ENCODE measurements at regions not wholly inside any gene's neighbourhood (a gene's known extent, or its start where the extent isn't known, plus 50 kb on each side); places are given as distances from the start of the nearest gene placed in this dataset.

DNA sequence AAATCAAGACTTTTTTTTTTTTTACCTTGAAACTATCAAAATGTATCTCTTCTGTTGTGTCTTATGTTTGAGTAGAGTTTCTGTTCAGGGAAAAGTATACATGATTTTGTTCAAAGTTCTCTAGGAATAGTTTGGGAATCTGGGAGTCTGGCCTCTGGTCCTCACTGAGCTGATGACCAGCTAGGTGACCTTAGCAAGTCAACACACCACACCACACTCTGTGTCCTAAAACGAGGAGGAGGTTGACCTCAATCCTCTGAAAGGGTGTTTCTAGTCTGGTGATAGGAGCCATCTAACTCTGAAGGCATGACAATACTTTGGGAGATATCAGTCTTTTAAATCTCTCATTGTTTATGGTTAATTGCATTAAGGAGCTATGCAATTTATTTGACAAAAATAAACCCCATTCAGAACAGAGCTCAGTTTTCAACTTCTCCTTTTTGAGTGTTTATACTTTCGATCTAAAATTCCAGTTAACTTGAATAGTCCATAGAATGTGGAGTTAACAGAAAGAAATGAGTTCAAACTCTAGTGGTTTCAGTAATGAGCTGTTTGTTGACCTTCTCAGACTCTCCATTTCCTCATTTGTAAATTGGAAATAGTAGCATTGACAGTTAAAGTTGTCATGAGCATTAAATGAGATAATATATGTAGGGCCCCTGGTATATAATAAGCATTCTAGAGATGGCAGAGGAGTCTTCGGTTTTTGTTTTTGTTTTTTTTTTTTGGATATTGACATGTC is 112.2 kb upstream of the LRRN1 start:
- ATAC-seq, result no peak
- TF ChIP-seq, protein P1, sequence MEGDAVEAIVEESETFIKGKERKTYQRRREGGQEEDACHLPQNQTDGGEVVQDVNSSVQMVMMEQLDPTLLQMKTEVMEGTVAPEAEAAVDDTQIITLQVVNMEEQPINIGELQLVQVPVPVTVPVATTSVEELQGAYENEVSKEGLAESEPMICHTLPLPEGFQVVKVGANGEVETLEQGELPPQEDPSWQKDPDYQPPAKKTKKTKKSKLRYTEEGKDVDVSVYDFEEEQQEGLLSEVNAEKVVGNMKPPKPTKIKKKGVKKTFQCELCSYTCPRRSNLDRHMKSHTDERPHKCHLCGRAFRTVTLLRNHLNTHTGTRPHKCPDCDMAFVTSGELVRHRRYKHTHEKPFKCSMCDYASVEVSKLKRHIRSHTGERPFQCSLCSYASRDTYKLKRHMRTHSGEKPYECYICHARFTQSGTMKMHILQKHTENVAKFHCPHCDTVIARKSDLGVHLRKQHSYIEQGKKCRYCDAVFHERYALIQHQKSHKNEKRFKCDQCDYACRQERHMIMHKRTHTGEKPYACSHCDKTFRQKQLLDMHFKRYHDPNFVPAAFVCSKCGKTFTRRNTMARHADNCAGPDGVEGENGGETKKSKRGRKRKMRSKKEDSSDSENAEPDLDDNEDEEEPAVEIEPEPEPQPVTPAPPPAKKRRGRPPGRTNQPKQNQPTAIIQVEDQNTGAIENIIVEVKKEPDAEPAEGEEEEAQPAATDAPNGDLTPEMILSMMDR (IDR thresholded peaks at IDR 0.05), result no peak

DNA sequence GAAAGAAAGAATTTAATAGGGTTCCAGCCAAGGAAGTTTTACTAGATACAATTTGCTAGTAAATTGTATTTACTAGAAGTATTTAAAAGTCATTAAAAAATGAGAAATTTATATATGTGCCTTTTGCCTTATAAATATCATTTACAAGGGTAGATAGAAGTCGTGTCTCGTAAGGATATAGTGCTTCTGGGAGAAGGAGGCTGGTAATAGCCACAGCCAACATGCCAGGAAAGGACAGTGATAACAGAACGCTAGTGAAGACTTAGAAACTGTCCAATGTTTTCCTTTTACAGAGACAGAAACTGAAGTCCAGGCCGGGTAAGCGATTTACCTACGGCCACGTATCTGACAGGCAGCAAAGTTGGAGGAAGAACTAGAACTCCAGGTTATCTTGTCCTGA is 113.5 kb upstream of the LRRN1 start:
- TF ChIP-seq, protein P1 (IDR thresholded peaks at IDR 0.05), result no peak
- 57 to 68% methylated on average over 7 of the region's 7 CpGs for WGBS, 2 donors
- intact Hi-C loops (cut with DNase I), result no loop called here
- DNase-seq (no peak), ATAC-seq (no peak)
- Histone ChIP-seq H3K9me3 (peaks cover 0 to 3% (median 0%) of the 10 kb centered on the region in 11 donors), H3K36me3 (no peaks in the 10 kb centered on the region), H3K27ac (no peak overlapping the region), H3K4me3 (no peak overlapping the region), H3K4me1 (no peaks in the 10 kb centered on the region), H3K27me3 (peaks cover 0 to 4% (median 0%) of the 10 kb centered on the region in 7 donors)

More for the DNA sequence above, 112.2 kb upstream of the LRRN1 start:
- H3K27me3 ChIP-seq, result no peaks in the 10 kb centered on the region
- H3K4me3 ChIP-seq, result no peak overlapping the region
- H3K36me3 ChIP-seq, result no peaks in the 10 kb centered on the region
- no peaks in the 10 kb centered on the region for H3K4me1 ChIP-seq
- H3K9me3 ChIP-seq, result no peaks in the 10 kb centered on the region
- intact Hi-C loops (cut with DNase I), result no loop called here
- 67 to 68% methylated on average over 3 of the region's 3 CpGs for WGBS, 2 donors
- DNase-seq, result no peak
- no peak overlapping the region for H3K27ac ChIP-seq

DNA sequence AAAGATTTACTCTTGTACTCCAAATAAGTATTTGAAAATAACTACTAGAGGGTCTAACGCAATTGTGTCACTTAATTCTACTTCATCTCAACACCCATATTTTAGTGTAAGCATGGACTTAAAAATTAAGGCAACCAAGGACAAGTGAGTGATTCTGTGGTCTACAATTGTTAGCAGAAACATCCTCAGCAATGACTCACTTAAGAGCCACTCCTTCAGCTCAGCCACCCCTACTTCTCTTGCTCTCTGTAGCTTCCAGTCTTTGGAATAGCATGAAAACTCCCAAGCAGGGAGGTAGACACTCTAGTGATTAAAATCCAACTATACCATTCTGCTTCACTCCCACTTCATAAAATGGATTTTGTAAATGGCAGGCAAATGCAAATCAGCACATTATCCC is 116.0 kb upstream of the LRRN1 start:
- DNase-seq (no peak), ATAC-seq (no peak)
- no peak overlapping the region for H3K27ac ChIP-seq
- no peak overlapping the region for H3K4me3 ChIP-seq
- H3K9me3 ChIP-seq, result peaks cover 0 to 6% (median 0%) of the 10 kb centered on the region in 11 donors
- H3K36me3 ChIP-seq, result no peaks in the 10 kb centered on the region
- TF ChIP-seq, protein P1 (IDR thresholded peaks at IDR 0.05), result no peak
- WGBS, 2 donors, result 85 to 97% methylated on average over 1 of the region's 1 CpG
- peaks cover 0 to 13% (median 0%) of the 10 kb centered on the region in 7 donors for H3K27me3 ChIP-seq
- no peaks in the 10 kb centered on the region for H3K4me1 ChIP-seq
- intact Hi-C loops (cut with DNase I), result no loop called here

DNA sequence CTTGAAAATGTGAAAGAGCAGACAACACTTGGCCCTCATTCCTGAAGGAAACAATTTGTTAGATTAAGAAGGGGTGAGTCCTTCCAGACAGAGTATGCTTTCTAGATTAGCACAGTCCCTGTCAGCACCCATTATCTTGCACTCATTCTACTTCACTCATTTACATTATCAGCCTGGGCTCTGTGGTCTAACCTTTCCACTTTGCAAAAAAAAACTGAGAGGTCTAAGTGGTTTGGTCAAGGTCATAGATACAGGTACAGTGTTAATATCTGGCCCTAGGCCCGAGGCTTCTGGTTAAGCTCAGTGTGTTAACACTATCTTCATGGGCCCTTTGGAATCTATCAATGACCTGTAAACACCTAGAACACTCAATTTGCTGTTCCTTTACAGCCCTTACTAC is 123.4 kb upstream of the LRRN1 start:
- DNase-seq, result no peak
- TF ChIP-seq, protein P1 (IDR thresholded peaks at IDR 0.05), result no peak
- H3K27ac ChIP-seq, result no peak overlapping the region
- H3K4me1 ChIP-seq, result peaks cover 0 to 7% (median 0%) of the 10 kb centered on the region in 9 donors
- H3K9me3 ChIP-seq, result peaks cover 0 to 4% (median 0%) of the 10 kb centered on the region in 11 donors
- no peak overlapping the region for H3K4me3 ChIP-seq
- 12 to 16% methylated on average over 1 of the region's 1 CpG for WGBS, 2 donors
- intact Hi-C loops (cut with DNase I), result no loop called here
- peaks cover 0 to 10% (median 0%) of the 10 kb centered on the region in 7 donors for H3K27me3 ChIP-seq
- no peaks in the 10 kb centered on the region for H3K36me3 ChIP-seq
- peak in 7 of 8 donors; percentile 19 to 96 (median 62) for ATAC-seq
